H1 (cell line): ENCODE measurements at regions not wholly inside any gene's neighbourhood (a gene's known extent, or its start where the extent isn't known, plus 50 kb on each side); places are given as distances from the start of the nearest gene placed in this dataset.

Experiments used
- CTCF ChIA-PET: fragments of 300-600 bp; sonication (Branson Sonifier 250); formaldehyde crosslinking; loops from one replicate; lab custom pipeline; 2021; ENCODE audit not compliant: partially characterized antibody; lab: Charles Lee
- POLR2A ChIA-PET: fragments of 300-600 bp; sonication (Branson Sonifier 250); formaldehyde crosslinking; loops from one replicate; lab custom pipeline; 2021; ENCODE audit warnings: inconsistent platforms; ENCODE audit not compliant: partially characterized antibody; lab: Charles Lee
- DNase-seq, 2 experiments: peaks; one replicate each; pipeline versions ENCODE4 v3.0.0 to v3.0.0-alpha.2; 2010 to 2022; ENCODE audit warnings: low spot score in 2 of 2, low read depth in 1 of 2, mixed read lengths in 1 of 2
- FAIRE-seq: peaks from 2 replicates; lab custom pipeline; 2011; peaks lifted over from hg19 to GRCh38; lab: Jason Lieb, UNC
- H2AFZ ChIP-seq: 2 replicates; pipeline ENCODE4 v1.8.1; 2012; ENCODE audit warnings: low read length, inconsistent platforms
- H2AK5ac ChIP-seq: 2 replicates; pipeline ENCODE4 v1.6.1; 2013; ENCODE audit warnings: low read depth, low read length
- H2BK120ac ChIP-seq: replicated peaks from 2 replicates; pipeline ENCODE3; 2013; ENCODE audit warnings: low read depth, low read length, inconsistent platforms
- H2BK12ac ChIP-seq: 2 replicates; pipeline ENCODE4 v1.6.1; 2013; ENCODE audit warnings: low read depth, low read length
- H2BK15ac ChIP-seq: 2 replicates; pipeline ENCODE4 v1.6.1; 2013; ENCODE audit warnings: low read length
- H2BK20ac ChIP-seq: 2 replicates; pipeline ENCODE4 v1.6.1; 2013; ENCODE audit warnings: low read length
- H2BK5ac ChIP-seq: 2 replicates; pipeline ENCODE4 v1.6.1; 2013; ENCODE audit warnings: low read depth, low read length
- H3K14ac ChIP-seq: 2 replicates; pipeline ENCODE4 v1.6.1; 2013; ENCODE audit warnings: inconsistent platforms; ENCODE audit not compliant: insufficient read length
- H3K18ac ChIP-seq: 2 replicates; pipeline ENCODE4 v1.6.1; 2013; ENCODE audit warnings: low read length; ENCODE audit errors: extremely low read depth
- H3K23ac ChIP-seq: 2 replicates; pipeline ENCODE4 v1.6.1; 2013; ENCODE audit warnings: inconsistent platforms; ENCODE audit not compliant: insufficient read length
- H3K23me2 ChIP-seq: 2 replicates; pipeline ENCODE4 v1.6.1; 2013; ENCODE audit warnings: low read depth, low read length
- H3K27ac ChIP-seq: 2 replicates; pipeline ENCODE4 v1.6.1; 2011; ENCODE audit warnings: low read depth, low read length, inconsistent platforms
- H3K27me3 ChIP-seq, 4 experiments: replicated peaks in 1 of 4; 1 replicate in 1 of 4; 2 replicates in 3 of 4; pipeline versions ENCODE4 v1.6.1 to v1.8.1; 2011 to 2013; ENCODE audit warnings: low read length in 3 of 4, mild to moderate bottlenecking in 3 of 4, inconsistent platforms in 2 of 4, mixed read lengths in 2 of 4, moderate library complexity in 1 of 4; ENCODE audit not compliant: control insufficient read depth in 3 of 4, insufficient read depth in 3 of 4; ENCODE audit errors: extremely low read depth in 1 of 4
- H3K36me3 ChIP-seq, 4 experiments: 2 replicates each; pipeline versions ENCODE4 v1.6.1 to v1.8.1; 2011 to 2013; ENCODE audit warnings: mild to moderate bottlenecking in 4 of 4, low read length in 3 of 4, moderate library complexity in 2 of 4, control low read depth in 1 of 4, inconsistent platforms in 1 of 4; ENCODE audit not compliant: insufficient read depth in 4 of 4, control insufficient read depth in 2 of 4
- H3K4ac ChIP-seq: replicated peaks from 2 replicates; pipeline ENCODE3; 2013; ENCODE audit warnings: low read length, low read depth, mixed read lengths, inconsistent platforms; ENCODE audit not compliant: insufficient read length
- H3K4me1 ChIP-seq, 4 experiments: replicated peaks in 1 of 4; 1 replicate in 1 of 4; 2 replicates in 3 of 4; pipeline versions ENCODE4 v1.6.1 to v1.8.1; 2011 to 2013; ENCODE audit warnings: low read length in 3 of 4, inconsistent platforms in 2 of 4, mixed read lengths in 1 of 4; ENCODE audit not compliant: insufficient read depth in 4 of 4, control insufficient read depth in 3 of 4
- H3K4me2 ChIP-seq, 2 experiments: 2 replicates each; pipeline versions ENCODE4 v1.6.1 to v1.8.1; 2011 to 2013; ENCODE audit warnings: low read depth in 2 of 2, low read length in 2 of 2, control low read depth in 1 of 2, inconsistent platforms in 1 of 2, mild to moderate bottlenecking in 1 of 2; ENCODE audit not compliant: insufficient read depth in 1 of 2
- H3K4me3 ChIP-seq, 4 experiments: fragments of 200-600, 300-600 bp in 1 of 4; sonication (generic), shearing (Covaris generic), sonication (Bioruptor Twin) in 1 of 4; 2 replicates each; pipeline versions ENCODE4 v1.5.1 to v1.8.1; 2011 to 2016; ENCODE audit warnings: low read length in 4 of 4, low read depth in 3 of 4, control low read depth in 2 of 4, inconsistent platforms in 2 of 4, mild to moderate bottlenecking in 2 of 4, mixed read lengths in 1 of 4, moderate library complexity in 1 of 4; ENCODE audit not compliant: insufficient read depth in 2 of 4; ENCODE audit errors: extremely low read depth in 1 of 4
- H3K56ac ChIP-seq: replicated peaks from 2 replicates; pipeline ENCODE3; 2013; ENCODE audit warnings: low read depth, mild to moderate bottlenecking, mixed read lengths, low read length, inconsistent platforms; ENCODE audit not compliant: insufficient read length
- H3K79me1 ChIP-seq: 2 replicates; pipeline ENCODE4 v1.6.1; 2013; ENCODE audit warnings: low read depth, low read length, control low read depth
- H3K79me2 ChIP-seq, 2 experiments: 2 replicates each; pipeline versions ENCODE4 v1.6.1 to v1.8.1; 2012 to 2013; ENCODE audit warnings: low read length in 2 of 2, mild to moderate bottlenecking in 2 of 2, inconsistent platforms in 1 of 2; ENCODE audit not compliant: insufficient read depth in 2 of 2, control insufficient read depth in 1 of 2
- H3K9ac ChIP-seq, 4 experiments: replicated peaks in 1 of 4; 1 replicate in 1 of 4; 2 replicates in 3 of 4; pipeline versions ENCODE4 v1.6.1 to v1.8.1; 2011 to 2013; ENCODE audit warnings: low read depth in 3 of 4, low read length in 3 of 4, control low read depth in 2 of 4, mild to moderate bottlenecking in 2 of 4, moderate library complexity in 2 of 4, inconsistent platforms in 1 of 4; ENCODE audit errors: extremely low read depth in 1 of 4
- H3K9me3 ChIP-seq, 2 experiments: 2 replicates each; pipeline versions ENCODE4 v1.6.1 to v1.8.1; 2012 to 2013; ENCODE audit warnings: mild to moderate bottlenecking in 2 of 2, moderate library complexity in 2 of 2, control low read depth in 1 of 2, inconsistent platforms in 1 of 2, low read depth in 1 of 2, low read length in 1 of 2, mixed read lengths in 1 of 2; ENCODE audit not compliant: insufficient read depth in 2 of 2
- H4K20me1 ChIP-seq, 2 experiments: replicated peaks in 1 of 2; 2 replicates each; pipeline versions ENCODE3 to v1.8.1; 2011 to 2013; ENCODE audit warnings: inconsistent platforms in 2 of 2, low read length in 2 of 2, mild to moderate bottlenecking in 1 of 2; ENCODE audit not compliant: insufficient read depth in 2 of 2, control insufficient read depth in 1 of 2
- H4K5ac ChIP-seq: 2 replicates; pipeline ENCODE4 v1.6.1; 2013; ENCODE audit warnings: low read length, low read depth, mixed read lengths, inconsistent platforms; ENCODE audit not compliant: insufficient read length
- H4K8ac ChIP-seq: 2 replicates; pipeline ENCODE4 v1.8.0; 2013; ENCODE audit warnings: mild to moderate bottlenecking, moderate library complexity, low read length, inconsistent platforms; ENCODE audit not compliant: insufficient read depth; ENCODE audit errors: extremely low read depth
- H4K91ac ChIP-seq: replicated peaks from 2 replicates; pipeline ENCODE3; 2013; ENCODE audit warnings: low read length, mixed read lengths, inconsistent platforms; ENCODE audit not compliant: insufficient read length
- BACH1 ChIP-seq: IDR thresholded peaks from 2 replicates; pipeline ENCODE4 v1.6.1; 2012; ENCODE audit warnings: low read length, improper control_type of control experiment
- CEBPB ChIP-seq: IDR thresholded peaks from 2 replicates; pipeline ENCODE4 v1.6.1; 2012; ENCODE audit warnings: low read depth, low read length
- CTBP2 ChIP-seq: IDR thresholded peaks from 2 replicates; pipeline ENCODE4 v1.7.0; 2011; ENCODE audit warnings: borderline replicate concordance, mild to moderate bottlenecking, moderate library complexity, mixed read lengths, low read length; ENCODE audit not compliant: insufficient read depth, insufficient read length
- GTF2F1 ChIP-seq: IDR thresholded peaks from 2 replicates; pipeline ENCODE4 v1.6.1; 2012; ENCODE audit warnings: low read depth, low read length, improper control_type of control experiment, borderline replicate concordance
- HDAC2 ChIP-seq, 2 experiments: fragments of 300-600 bp in 1 of 2; sonication (generic) in 1 of 2; IDR thresholded peaks; 2 replicates each; pipeline ENCODE4 v1.6.1; 2011 to 2012; ENCODE audit warnings: low read depth in 2 of 2, low read length in 2 of 2, mild to moderate bottlenecking in 2 of 2, moderate library complexity in 2 of 2, borderline replicate concordance in 1 of 2, inconsistent platforms in 1 of 2
- POLR2A ChIP-seq, 2 experiments: IDR thresholded peaks; 1 replicate in 1 of 2; 2 replicates in 1 of 2; pipeline ENCODE4 v1.6.1; 2011; ENCODE audit warnings: low read depth in 2 of 2, low read length in 2 of 2, mild to moderate bottlenecking in 2 of 2; ENCODE audit errors: control extremely low read depth in 1 of 2
- POLR2AphosphoS5 ChIP-seq: IDR thresholded peaks from 2 replicates; pipeline ENCODE4 v1.6.1; 2011; ENCODE audit warnings: low read depth, low read length
- POU5F1 ChIP-seq: IDR thresholded peaks from 2 replicates; pipeline ENCODE4 v1.6.1; 2011; ENCODE audit warnings: low read depth, mild to moderate bottlenecking, low read length, moderate library complexity
- RBBP5 ChIP-seq: IDR thresholded peaks from 2 replicates; pipeline ENCODE4 v1.7.1; 2012; ENCODE audit warnings: low read depth, mild to moderate bottlenecking, inconsistent platforms, low read length, moderate library complexity, borderline replicate concordance
- RFX5 ChIP-seq: IDR thresholded peaks from 2 replicates; pipeline ENCODE4 v1.6.1; 2011; ENCODE audit warnings: low read depth, low read length, improper control_type of control experiment, borderline replicate concordance
- SAP30 ChIP-seq: fragments of 300-600 bp; sonication (generic); IDR thresholded peaks from 2 replicates; pipeline ENCODE4 v1.7.1; 2012; ENCODE audit warnings: low read length, moderate library complexity, mild to moderate bottlenecking, inconsistent platforms; ENCODE audit not compliant: insufficient read depth, insufficient replicate concordance
- SIN3A ChIP-seq, 2 experiments: IDR thresholded peaks in 1 of 2; conservative IDR thresholded peaks in 1 of 2; 2 replicates each; pipeline ENCODE4 v1.6.1; 2011 to 2012; ENCODE audit warnings: low read length in 2 of 2, improper control_type of control experiment in 1 of 2, low read depth in 1 of 2, mild to moderate bottlenecking in 1 of 2
- SP2 ChIP-seq: IDR thresholded peaks from 2 replicates; pipeline ENCODE4 v1.6.1; 2012; ENCODE audit warnings: mild to moderate bottlenecking, low read length, inconsistent platforms
- TCF12 ChIP-seq: IDR thresholded peaks from 2 replicates; pipeline ENCODE4 v1.6.1; 2011; ENCODE audit warnings: low read depth, mild to moderate bottlenecking, low read length
- WGBS, 2 experiments: shearing (Covaris generic) in 1 of 2; methylation state at CpG; one replicate each; pipeline versions ENCODE4 v1.1.6 to v1.1.7; 2013 to 2015; ENCODE audit warnings: low lambda C conversion rate in 2 of 2, mixed read lengths in 2 of 2, inconsistent platforms in 1 of 2, low coverage in 1 of 2, missing lambda C conversion rate in 1 of 2; ENCODE audit not compliant: insufficient replicate concordance in 2 of 2, insufficient coverage in 1 of 2, insufficient read length in 1 of 2; ENCODE audit errors: extremely low coverage in 1 of 2, missing lambda C conversion rate in 1 of 2; 5-methylcytosine and 5-hydroxymethylcytosine counted together

GRCh38 chr5:160171666-160172065, 52.4 kb upstream of the PWWP2A start:
- FAIRE-seq, result peak; percentile 48
- TF ChIP-seq RFX5 (no peak), TCF12 (no peak), SP2 (no peak), POLR2A (IDR thresholded peaks at IDR 0.05; ENCODE audit: control extremely low read depth in 1 of 2, low read depth in 2 of 2, low read length in 2 of 2) (no peak), POLR2AphosphoS5 (no peak), HDAC2 (IDR thresholded peaks at IDR 0.05; ENCODE audit: borderline replicate concordance in 1 of 2, low read depth in 2 of 2, low read length in 2 of 2) (no peak), POU5F1 (no peak), RBBP5 (no peak), CEBPB (no peak), BACH1 (no peak), GTF2F1 (no peak), CTBP2 (no peak), SAP30 (no peak), SIN3A (conservative IDR thresholded peaks at IDR 0.05 in 1 of 2, IDR thresholded peaks at IDR 0.05 in 1 of 2; ENCODE audit: low read depth in 1 of 2, low read length in 2 of 2) (no peak)

More at GRCh38 chr5:160171666-160172065, 52.4 kb upstream of the PWWP2A start:
- H2BK120ac ChIP-seq, result no peak overlapping the region
- no peaks in the 10 kb centered on the region for H4K20me1 ChIP-seq
- 88% methylated on average over 2 of the region's 2 CpGs; no CpG with 5 or more reads in 1 of the 2 experiments for WGBS, 2 experiments
- no peaks in the 10 kb centered on the region for H3K23me2 ChIP-seq
- peak overlapping the region; percentile 4 for H4K91ac ChIP-seq
- POLR2A ChIA-PET, result interaction anchor here (1.0 kb wide), 1 partner anchor 14 kb away, joined by 3 read pairs; no protein-coding TSS in a partner anchor
- H3K18ac ChIP-seq, result peak overlapping the region; percentile 36; the same call in 1 of the 2 replicates
- H2BK20ac ChIP-seq, result peak overlapping the region; percentile 95
- H2BK12ac ChIP-seq, result 0 out of 2 replicates have a peak overlapping the region, but pooled peaks have one; percentile 22
- no peaks in the 10 kb centered on the region for H3K36me3 ChIP-seq
- no peak overlapping the region for H2AFZ ChIP-seq
- no peak for DNase-seq
- H3K4me2 ChIP-seq, result no peak overlapping the region
- H3K4me3 ChIP-seq, result no peak overlapping the region
- CTCF ChIA-PET, result interaction anchor here (0.8 to 1.8 kb wide), 2 partner anchors 9 to 107 kb away, joined by 3 to 5 read pairs; no protein-coding TSS in a partner anchor
- H2BK5ac ChIP-seq, result peak overlapping the region; percentile 15; the same call in 1 of the 2 replicates
- H3K4me1 ChIP-seq, result peaks cover 13 to 28% (median 21%) of the 10 kb centered on the region in 4 experiments
- no peak overlapping the region for H3K9ac ChIP-seq
- no peak overlapping the region for H3K23ac ChIP-seq
- no peak overlapping the region for H3K14ac ChIP-seq
- H3K79me2 ChIP-seq, result no peaks in the 10 kb centered on the region
- H4K8ac ChIP-seq, result no peak overlapping the region
- H3K27me3 ChIP-seq, result no peaks in the 10 kb centered on the region
- no peak overlapping the region for H2AK5ac ChIP-seq
- H3K79me1 ChIP-seq, result no peaks in the 10 kb centered on the region
- no peak overlapping the region for H3K27ac ChIP-seq
- H2BK15ac ChIP-seq, result peak overlapping the region; percentile 2; the same call in 1 of the 2 replicates
- H3K56ac ChIP-seq, result no peak overlapping the region
- H3K9me3 ChIP-seq, result no peaks in the 10 kb centered on the region
- H3K4ac ChIP-seq, result no peak overlapping the region
- no peak overlapping the region for H4K5ac ChIP-seq
